GM23338 (cell line): ENCODE measurements at regions not wholly inside any gene's neighbourhood (a gene's known extent, or its start where the extent isn't known, plus 50 kb on each side); places are given as distances from the start of the nearest gene placed in this dataset.

Experiments
- ATAC-seq: fragments of 200-7000 bp; cut with Tn5 transposase; 3 replicates; pipeline ENCODE4 v1.9.1; 2020
- DNase-seq: peaks from one replicate; pipeline ENCODE4 v3.0.0-alpha.2; 2015; ENCODE audit warnings: low spot score
- H2AFZ ChIP-seq: fragments of 200-600 bp; sonication (generic); 2 replicates; pipeline ENCODE4 v1.8.0; 2016; ENCODE audit warnings: antibody characterized with exemption, mild to moderate bottlenecking, moderate library complexity
- H3F3A ChIP-seq: fragments of 200-600 bp; sonication (generic); replicated peaks from 2 replicates; pipeline ENCODE4 v1.8.0; 2017; ENCODE audit warnings: antibody characterized with exemption, mixed run types, low read depth
- H3K27ac ChIP-seq: fragments of 200-600 bp; sonication (generic); 2 replicates; pipeline ENCODE4 v1.6.1; 2016; ENCODE audit warnings: low read depth
- H3K27me3 ChIP-seq: fragments of 200-600 bp; sonication (generic); 2 replicates; pipeline ENCODE4 v1.8.0; 2016; ENCODE audit warnings: mild to moderate bottlenecking, mixed run types, moderate library complexity; ENCODE audit not compliant: insufficient read depth
- H3K36me3 ChIP-seq: fragments of 200-600 bp; sonication (generic); 2 replicates; pipeline ENCODE4 v1.8.0; 2016; ENCODE audit warnings: mild to moderate bottlenecking; ENCODE audit not compliant: insufficient read depth
- H3K4me1 ChIP-seq: fragments of 200-600 bp; sonication (generic); 2 replicates; pipeline ENCODE4 v1.8.0; 2016; ENCODE audit warnings: mild to moderate bottlenecking, moderate library complexity; ENCODE audit not compliant: insufficient read depth
- H3K4me2 ChIP-seq: fragments of 200-600 bp; sonication (generic); 2 replicates; pipeline ENCODE4 v1.7.1; 2017; ENCODE audit warnings: mixed run types
- H3K4me3 ChIP-seq: fragments of 200-600 bp; sonication (generic); 2 replicates; pipeline ENCODE4 v1.6.1; 2016; ENCODE audit warnings: mixed run types
- H3K79me2 ChIP-seq: fragments of 200-600 bp; sonication (generic); replicated peaks from 2 replicates; pipeline ENCODE4 v1.8.0; 2017; ENCODE audit warnings: mild to moderate bottlenecking; ENCODE audit not compliant: insufficient read depth
- H3K9me2 ChIP-seq: fragments of 200-600 bp; sonication (generic); 2 replicates; pipeline ENCODE4 v1.8.0; 2017; ENCODE audit not compliant: insufficient read depth
- H4K20me1 ChIP-seq: fragments of 200-600 bp; sonication (generic); replicated peaks from 2 replicates; pipeline ENCODE4 v1.8.0; 2017; ENCODE audit warnings: mild to moderate bottlenecking; ENCODE audit not compliant: insufficient read depth
- H3K27ac Mint-ChIP-seq: 2 replicates; pipeline ENCODE4 v1.8.0; 2020; ENCODE audit warnings: inconsistent platforms, mild to moderate bottlenecking, moderate library complexity, mixed read lengths
- H3K27me3 Mint-ChIP-seq: 3 replicates; pipeline ENCODE4 v1.8.0; 2022; ENCODE audit warnings: low read depth, mild to moderate bottlenecking, moderate library complexity, mixed read lengths, inconsistent platforms; ENCODE audit not compliant: insufficient read depth, poor library complexity
- H3K36me3 Mint-ChIP-seq: 3 replicates; pipeline ENCODE4 v1.8.0; 2021; ENCODE audit warnings: low read depth, mild to moderate bottlenecking, inconsistent platforms, moderate library complexity, mixed read lengths
- H3K4me1 Mint-ChIP-seq: 3 replicates; pipeline ENCODE4 v1.8.0; 2020; ENCODE audit warnings: mild to moderate bottlenecking, inconsistent platforms, mixed read lengths
- H3K4me3 Mint-ChIP-seq: 3 replicates; pipeline ENCODE4 v1.8.0; 2021; ENCODE audit warnings: moderate library complexity, mild to moderate bottlenecking, inconsistent platforms, mixed read lengths
- H3K9me3 Mint-ChIP-seq: 3 replicates; pipeline ENCODE4 v1.8.0; 2020; ENCODE audit warnings: moderate library complexity, mild to moderate bottlenecking, inconsistent platforms, mixed read lengths
- CREB1 ChIP-seq: fragments of 250-450 bp; sonication (Bioruptor Pico); IDR thresholded peaks from 2 replicates; pipeline ENCODE4 v1.5.0; 2020; ENCODE audit warnings: low read depth, mild to moderate bottlenecking, moderate library complexity
- CTCF ChIP-seq, 2 experiments: fragments of 200-600 bp in 1 of 2; sonication (generic) in 1 of 2; conservative IDR thresholded peaks; 2 replicates each; pipeline versions ENCODE4 v1.5.1 to v1.6.1; 2016 to 2017; ENCODE audit warnings: antibody characterized with exemption in 2 of 2, low read depth in 2 of 2, mild to moderate bottlenecking in 2 of 2, moderate library complexity in 1 of 2
- ETS1 ChIP-seq: IDR thresholded peaks from 2 replicates; pipeline ENCODE4 v1.6.1; 2016; ENCODE audit warnings: antibody characterized with exemption
- EZH2 ChIP-seq: fragments of 200-600 bp; sonication (generic); IDR thresholded peaks from one replicate; pipeline ENCODE4 v1.8.0; 2017; ENCODE audit warnings: antibody characterized with exemption, mild to moderate bottlenecking, low read depth; ENCODE audit not compliant: unreplicated experiment
- JUNB ChIP-seq: IDR thresholded peaks from one replicate; pipeline ENCODE4 v1.6.1; 2016; ENCODE audit warnings: antibody characterized with exemption; ENCODE audit not compliant: unreplicated experiment
- NANOG ChIP-seq: IDR thresholded peaks from 2 replicates; pipeline ENCODE4 v1.6.1; 2016; ENCODE audit warnings: antibody characterized with exemption, borderline replicate concordance
- POLR2AphosphoS5 ChIP-seq: IDR thresholded peaks from 2 replicates; pipeline ENCODE4 v1.6.1; 2016; ENCODE audit warnings: antibody characterized with exemption, low read depth
- REST ChIP-seq: IDR thresholded peaks from one replicate; pipeline ENCODE4 v1.6.1; 2018; ENCODE audit warnings: antibody characterized with exemption; ENCODE audit not compliant: unreplicated experiment
- STAT1 ChIP-seq: IDR thresholded peaks from one replicate; pipeline ENCODE4 v1.6.1; 2016; ENCODE audit warnings: antibody characterized with exemption; ENCODE audit not compliant: unreplicated experiment
- ZNF114 ChIP-seq: fragments of 250-450 bp; sonication (Bioruptor Pico); IDR thresholded peaks from 2 replicates; pipeline ENCODE4 v1.5.0; 2020; ENCODE audit warnings: mild to moderate bottlenecking, moderate library complexity
- ZNF331 ChIP-seq: fragments of 250-450 bp; sonication (Bioruptor Pico); IDR thresholded peaks from 2 replicates; pipeline ENCODE4 v1.5.0; 2020; ENCODE audit warnings: low read depth, mild to moderate bottlenecking, moderate library complexity
- ZNF462 ChIP-seq: fragments of 250-450 bp; sonication (Bioruptor Pico); IDR thresholded peaks from 2 replicates; pipeline ENCODE4 v1.5.0; 2020; ENCODE audit warnings: mild to moderate bottlenecking, moderate library complexity

- no peak for TF ChIP-seq REST
- TF ChIP-seq POLR2AphosphoS5: no peak
- no peak for TF ChIP-seq NANOG
- no peak for TF ChIP-seq ETS1
- TF ChIP-seq CTCF (conservative IDR thresholded peaks at IDR 0.05; ENCODE audit: low read depth in 2 of 2): no peak
- TF ChIP-seq STAT1: no peak
- no peak for TF ChIP-seq CREB1 (CRISPR knock-in tag)
- TF ChIP-seq EZH2: no peak
- TF ChIP-seq ZNF462 (CRISPR knock-in tag): no peak
- no peak for TF ChIP-seq ZNF114 (CRISPR knock-in tag)
- no peak for TF ChIP-seq JUNB
- TF ChIP-seq ZNF331: no peak
- peaks cover 2% of the 10 kb centered on the region for H3K27me3 Mint-ChIP-seq
- Histone ChIP-seq H3K27me3 (no peaks in the 10 kb centered on the region), H3K4me1 (peaks cover 9% of the 10 kb centered on the region; the same call in 1 of the 2 replicates), H4K20me1 (no peaks in the 10 kb centered on the region), H3K27ac (no peak overlapping the region), H2AFZ (0 out of 2 replicates have a peak overlapping the region, but pooled peaks have one; percentile 19), H3K4me2 (no peak overlapping the region), H3K79me2 (no peaks in the 10 kb centered on the region), H3K9me2 (peaks cover 5% of the 10 kb centered on the region; the same call in 1 of the 2 replicates), H3K36me3 (no peaks in the 10 kb centered on the region), H3F3A (no peaks in the 10 kb centered on the region), H3K4me3 (no peak overlapping the region)
- ATAC-seq (no peak), DNase-seq (no peak)
- H3K36me3 Mint-ChIP-seq: no peaks in the 10 kb centered on the region
- H3K4me3 Mint-ChIP-seq: no peak overlapping the region
- no peak overlapping the region for H3K27ac Mint-ChIP-seq
- no peaks in the 10 kb centered on the region for H3K9me3 Mint-ChIP-seq
- H3K4me1 Mint-ChIP-seq: peaks cover 18% of the 10 kb centered on the region
Observed at GRCh38 chr20:22796469-22797077, 212.2 kb upstream of the FOXA2 start.
